Breast epithelium (tissue), 4 donors: ENCODE measurements at regions not wholly inside any gene's neighbourhood (a gene's known extent, or its start where the extent isn't known, plus 50 kb on each side); places are given as distances from the start of the nearest gene placed in this dataset.

ENCODE experiments used
- DNase-seq, 2 donors: peaks; one replicate each; pipeline ENCODE4 v3.0.0-alpha.2; 2019; ENCODE audit warnings: low spot score in 2 of 2
- H3K27ac ChIP-seq, 2 donors: fragments of 200-600 bp; sonication (generic) in 1 of 2; one replicate each; pipeline ENCODE4 v1.5.1; 2016 to 2019; ENCODE audit warnings: mild to moderate bottlenecking in 1 of 2
- H3K27me3 ChIP-seq, 2 donors: fragments of 200-600 bp; sonication (generic) in 1 of 2; one replicate each; pipeline versions ENCODE4 v1.5.1 to v1.6.0; 2017 to 2019; ENCODE audit warnings: control low read depth in 1 of 2, mild to moderate bottlenecking in 1 of 2
- H3K36me3 ChIP-seq: fragments of 200-600 bp; one replicate; pipeline ENCODE4 v1.5.1; 2019
- H3K4me1 ChIP-seq, 2 donors: fragments of 200-600 bp; sonication (generic); one replicate each; pipeline ENCODE4 v1.5.1; 2016 to 2019; ENCODE audit warnings: control low read depth in 1 of 2
- H3K4me3 ChIP-seq, 3 donors: fragments of 200-600 bp; sonication (generic); 1 replicate in 2 of 3; 2 replicates in 1 of 3; pipeline ENCODE4 v1.5.1; 2016 to 2019; ENCODE audit warnings: mild to moderate bottlenecking in 3 of 3, moderate library complexity in 2 of 3
- H3K9me3 ChIP-seq, 2 donors: fragments of 200-600 bp; sonication (generic) in 1 of 2; one replicate each; pipeline ENCODE4 v1.5.1; 2016 to 2019; ENCODE audit warnings: control low read depth in 1 of 2
- POLR2A ChIP-seq: fragments of 450-650 bp; IDR thresholded peaks from one replicate; pipeline ENCODE4 v1.6.1; 2016; ENCODE audit warnings: antibody characterized with exemption, mild to moderate bottlenecking, moderate library complexity
- POLR2AphosphoS5 ChIP-seq, 3 donors: sonication (generic); formaldehyde crosslinking; IDR thresholded peaks; one replicate each; pipeline ENCODE4 v1.6.1; 2017; ENCODE audit warnings: antibody characterized with exemption in 3 of 3
- intact Hi-C: fragments of 100-400 bp; cut with DNase I; formaldehyde crosslinking; loops from one replicate; pipeline ENCODE4 v1.15.1; 2023; ENCODE audit warnings: low total_unique reads
- TF ChIP-seq, protein P1 (sequence below), 3 donors: fragments of 450-650 bp; IDR thresholded peaks; one replicate each; pipeline ENCODE4 v1.5.1; 2016 to 2017; ENCODE audit warnings: antibody characterized with exemption in 3 of 3, mild to moderate bottlenecking in 3 of 3, moderate library complexity in 3 of 3

DNA sequence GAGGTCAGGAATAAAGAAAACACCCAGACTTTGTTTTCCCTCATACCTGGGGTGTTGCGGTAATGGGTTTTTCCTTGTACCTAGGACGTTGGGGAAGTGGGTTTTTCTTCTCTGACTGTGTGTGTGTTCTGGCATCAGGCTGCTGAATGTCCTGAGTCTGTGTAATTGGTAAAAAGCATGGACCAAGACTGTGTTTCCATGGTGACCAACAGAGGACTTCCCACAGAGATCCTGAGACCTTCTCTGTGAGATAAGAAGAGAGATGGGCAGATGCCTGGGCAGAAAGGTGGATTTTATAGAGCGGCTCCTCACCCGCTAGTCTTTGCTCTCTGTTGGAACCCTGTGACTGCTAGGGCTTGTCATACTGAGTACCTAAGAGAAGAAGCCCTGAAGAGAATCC is 135.4 kb upstream of the GGTLC1 start:
- no peak for DNase-seq
- intact Hi-C loops, result no loop called here
- Histone ChIP-seq H3K4me1 (no peaks in the 10 kb centered on the region), H3K4me3 (no peak overlapping the region), H3K27ac (no peak overlapping the region), H3K27me3 (peaks cover 0 to 5% of the 10 kb centered on the region in 2 donors), H3K9me3 (no peaks in the 10 kb centered on the region), H3K36me3 (no peaks in the 10 kb centered on the region)
- no peak for TF ChIP-seq POLR2A
- TF ChIP-seq, protein P1, sequence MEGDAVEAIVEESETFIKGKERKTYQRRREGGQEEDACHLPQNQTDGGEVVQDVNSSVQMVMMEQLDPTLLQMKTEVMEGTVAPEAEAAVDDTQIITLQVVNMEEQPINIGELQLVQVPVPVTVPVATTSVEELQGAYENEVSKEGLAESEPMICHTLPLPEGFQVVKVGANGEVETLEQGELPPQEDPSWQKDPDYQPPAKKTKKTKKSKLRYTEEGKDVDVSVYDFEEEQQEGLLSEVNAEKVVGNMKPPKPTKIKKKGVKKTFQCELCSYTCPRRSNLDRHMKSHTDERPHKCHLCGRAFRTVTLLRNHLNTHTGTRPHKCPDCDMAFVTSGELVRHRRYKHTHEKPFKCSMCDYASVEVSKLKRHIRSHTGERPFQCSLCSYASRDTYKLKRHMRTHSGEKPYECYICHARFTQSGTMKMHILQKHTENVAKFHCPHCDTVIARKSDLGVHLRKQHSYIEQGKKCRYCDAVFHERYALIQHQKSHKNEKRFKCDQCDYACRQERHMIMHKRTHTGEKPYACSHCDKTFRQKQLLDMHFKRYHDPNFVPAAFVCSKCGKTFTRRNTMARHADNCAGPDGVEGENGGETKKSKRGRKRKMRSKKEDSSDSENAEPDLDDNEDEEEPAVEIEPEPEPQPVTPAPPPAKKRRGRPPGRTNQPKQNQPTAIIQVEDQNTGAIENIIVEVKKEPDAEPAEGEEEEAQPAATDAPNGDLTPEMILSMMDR (IDR thresholded peaks at IDR 0.05), result no peak
- no peak for TF ChIP-seq POLR2AphosphoS5 (IDR thresholded peaks at IDR 0.05)

DNA sequence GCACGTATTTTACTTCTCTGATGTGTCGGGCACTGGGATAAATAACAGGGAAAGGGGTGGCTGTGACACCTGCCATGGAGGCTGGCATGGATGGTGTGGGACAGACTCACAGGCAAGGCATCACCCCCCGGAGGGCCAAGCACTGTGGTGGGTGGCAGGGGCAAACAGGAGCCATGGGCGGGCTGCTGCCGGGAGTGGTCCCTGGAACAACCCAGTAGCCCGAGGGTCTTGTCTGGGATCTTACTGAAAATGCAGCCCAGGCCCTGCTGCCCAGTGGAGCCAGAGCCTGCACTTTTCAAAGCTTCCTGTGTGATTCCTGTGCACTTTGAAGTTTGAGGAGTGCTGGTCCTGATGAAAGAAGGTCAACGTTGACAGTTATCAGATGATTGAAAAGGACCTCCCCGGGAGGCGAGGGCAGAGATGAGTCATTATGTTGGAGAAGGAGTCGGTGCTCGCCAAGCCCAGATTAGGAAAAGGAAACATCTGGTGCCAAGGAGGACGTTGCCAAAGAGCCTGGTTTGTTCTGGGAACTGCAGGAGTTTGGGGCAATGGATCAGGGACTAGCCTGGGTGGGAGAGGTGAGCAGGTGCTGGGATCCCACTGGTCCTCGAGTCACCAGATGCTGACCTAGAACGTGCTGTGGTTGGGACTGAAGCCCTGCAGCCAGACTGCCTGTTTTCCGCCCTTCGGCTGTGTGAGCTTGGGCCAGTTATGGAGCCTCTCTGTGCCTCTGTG is 130.0 kb upstream of the GGTLC1 start:
- Histone ChIP-seq H3K27ac (no peak overlapping the region), H3K4me1 (no peaks in the 10 kb centered on the region), H3K4me3 (no peak overlapping the region), H3K36me3 (no peaks in the 10 kb centered on the region), H3K27me3 (peaks cover 0 to 6% of the 10 kb centered on the region in 2 donors), H3K9me3 (no peaks in the 10 kb centered on the region)
- DNase-seq, result no peak
- TF ChIP-seq, protein P1 (IDR thresholded peaks at IDR 0.05), result no peak
- TF ChIP-seq POLR2AphosphoS5 (IDR thresholded peaks at IDR 0.05) (no peak), POLR2A (no peak)
- intact Hi-C loops, result no loop called here

DNA sequence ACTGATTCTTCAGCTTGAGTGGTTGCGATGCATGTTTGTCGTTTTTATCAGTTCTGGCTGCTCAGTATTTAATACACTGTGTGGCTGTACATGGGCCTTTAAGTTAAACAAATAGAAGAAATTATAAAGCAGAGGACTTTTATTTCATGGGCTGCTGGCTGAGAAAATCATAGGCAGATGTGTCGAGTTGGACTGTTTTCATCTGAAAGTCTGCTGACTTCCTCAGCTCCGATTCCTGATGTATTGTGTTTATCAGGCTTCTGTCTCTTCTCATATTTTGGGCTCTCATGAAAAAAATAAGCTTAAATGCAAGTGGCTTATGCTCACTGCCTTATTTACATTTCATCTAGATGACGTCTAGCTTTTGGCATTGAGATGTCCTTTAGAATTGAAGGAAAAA is 129.5 kb upstream of the GGTLC1 start:
- intact Hi-C loops, result no loop called here
- Histone ChIP-seq H3K4me3 (no peak overlapping the region), H3K9me3 (no peaks in the 10 kb centered on the region), H3K36me3 (no peaks in the 10 kb centered on the region), H3K27ac (no peak overlapping the region), H3K27me3 (peaks cover 0 to 6% of the 10 kb centered on the region in 2 donors), H3K4me1 (no peaks in the 10 kb centered on the region)
- no peak for TF ChIP-seq POLR2A
- TF ChIP-seq, protein P1 (IDR thresholded peaks at IDR 0.05), result no peak
- TF ChIP-seq POLR2AphosphoS5 (IDR thresholded peaks at IDR 0.05), result no peak
- no peak for DNase-seq

DNA sequence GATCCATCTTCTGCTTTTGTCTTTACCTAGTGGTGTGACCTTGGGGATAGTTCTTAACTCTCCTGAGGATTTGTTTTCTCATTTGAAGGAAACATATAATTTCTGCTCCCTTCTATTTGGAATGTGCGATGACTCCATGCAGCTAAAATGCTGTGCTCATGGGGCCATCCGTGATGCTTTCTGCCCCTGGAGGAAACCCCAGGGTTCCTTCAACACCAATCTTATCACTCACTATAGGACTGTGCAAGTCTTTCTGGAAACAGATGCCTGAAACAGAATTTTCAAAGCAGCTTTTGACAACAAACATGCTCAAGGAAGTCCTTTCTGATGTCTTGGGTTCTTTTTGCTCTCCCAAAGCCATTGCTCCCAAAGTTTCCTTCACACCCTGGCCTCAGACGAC is 128.8 kb upstream of the GGTLC1 start:
- DNase-seq, result no peak
- Histone ChIP-seq H3K36me3 (no peaks in the 10 kb centered on the region), H3K9me3 (no peaks in the 10 kb centered on the region), H3K27ac (no peak overlapping the region), H3K4me3 (no peak overlapping the region), H3K4me1 (no peaks in the 10 kb centered on the region), H3K27me3 (peaks cover 0 to 6% of the 10 kb centered on the region in 2 donors)
- intact Hi-C loops, result no loop called here
- TF ChIP-seq POLR2A (no peak), POLR2AphosphoS5 (IDR thresholded peaks at IDR 0.05) (no peak)
- TF ChIP-seq, protein P1 (IDR thresholded peaks at IDR 0.05), result no peak

DNA sequence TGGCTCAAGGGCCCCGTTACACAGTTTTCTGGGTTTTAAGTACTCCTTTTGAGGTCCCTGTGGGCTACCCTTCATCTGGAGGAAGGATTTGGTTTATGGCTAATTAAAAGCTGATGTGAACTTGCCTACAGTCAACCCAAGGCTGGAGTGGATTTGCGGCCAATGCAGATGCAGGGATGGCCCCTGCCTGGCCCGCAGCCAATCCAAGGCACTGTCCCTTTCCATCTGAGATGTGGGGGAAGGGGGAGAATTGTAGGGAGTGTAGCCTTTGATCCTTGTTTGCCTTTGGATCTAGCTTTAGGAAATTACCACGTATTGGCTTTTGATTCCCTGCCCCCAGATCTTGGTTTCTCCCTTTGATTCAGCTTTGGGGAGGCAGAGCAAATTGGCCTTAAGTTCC is 128.0 kb upstream of the GGTLC1 start:
- intact Hi-C loops, result no loop called here
- Histone ChIP-seq H3K4me1 (no peaks in the 10 kb centered on the region), H3K9me3 (no peaks in the 10 kb centered on the region), H3K4me3 (no peak overlapping the region), H3K27ac (no peak overlapping the region), H3K36me3 (no peaks in the 10 kb centered on the region), H3K27me3 (peaks cover 0 to 6% of the 10 kb centered on the region in 2 donors)
- TF ChIP-seq POLR2A (no peak), POLR2AphosphoS5 (IDR thresholded peaks at IDR 0.05) (no peak)
- TF ChIP-seq, protein P1 (IDR thresholded peaks at IDR 0.05), result no peak
- DNase-seq, result no peak
